HG02973 (cell line): ENCODE measurements at regions not wholly inside any gene's neighbourhood (a gene's known extent, or its start where the extent isn't known, plus 50 kb on each side); places are given as distances from the start of the nearest gene placed in this dataset.

ENCODE experiments used
- ATAC-seq: cut with Tn5 transposase; IDR thresholded peaks from one replicate; pipeline ENCODE4 v1.9.1; 2021; ENCODE audit warnings: moderate library complexity; ENCODE audit not compliant: unreplicated experiment

DNA sequence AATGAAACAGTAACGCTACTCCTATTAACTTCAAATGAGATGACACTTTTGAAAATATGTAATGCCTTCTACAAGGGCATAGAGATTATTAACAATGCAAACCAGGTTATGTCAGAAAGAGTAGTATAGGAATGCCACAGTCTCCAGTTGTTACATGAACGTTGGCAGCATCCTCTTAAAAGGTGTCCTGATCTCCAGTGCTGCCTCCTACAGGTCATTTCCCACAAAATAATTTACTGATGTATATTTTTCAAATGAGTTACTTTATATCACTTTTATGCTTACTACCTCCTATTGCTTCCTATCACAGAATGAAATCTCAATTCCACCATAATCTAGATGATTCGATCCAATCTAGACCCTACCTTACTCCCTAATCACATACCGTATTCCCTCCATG, 195.2 kb upstream of the EPHA5 start:
- ATAC-seq: no peak

DNA sequence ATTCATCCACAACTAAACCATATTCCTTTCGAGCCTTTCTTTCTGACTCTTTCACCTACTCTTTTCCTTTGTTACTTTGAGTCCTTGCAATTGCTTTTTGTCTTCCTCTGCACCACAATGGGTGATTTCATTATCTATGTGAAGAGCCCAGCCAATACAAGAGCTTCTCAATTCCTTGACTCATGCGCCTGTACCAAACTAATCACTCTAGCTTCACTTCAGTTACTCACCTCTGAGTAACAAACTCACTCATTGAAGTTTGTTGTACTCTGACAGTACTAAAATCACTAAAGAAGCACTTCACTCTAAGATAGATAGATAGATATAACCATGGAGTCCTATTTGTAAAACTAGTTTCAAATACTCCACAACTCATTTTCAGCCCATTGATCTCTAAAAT, 191.7 kb upstream of the EPHA5 start:
- ATAC-seq: no peak

DNA sequence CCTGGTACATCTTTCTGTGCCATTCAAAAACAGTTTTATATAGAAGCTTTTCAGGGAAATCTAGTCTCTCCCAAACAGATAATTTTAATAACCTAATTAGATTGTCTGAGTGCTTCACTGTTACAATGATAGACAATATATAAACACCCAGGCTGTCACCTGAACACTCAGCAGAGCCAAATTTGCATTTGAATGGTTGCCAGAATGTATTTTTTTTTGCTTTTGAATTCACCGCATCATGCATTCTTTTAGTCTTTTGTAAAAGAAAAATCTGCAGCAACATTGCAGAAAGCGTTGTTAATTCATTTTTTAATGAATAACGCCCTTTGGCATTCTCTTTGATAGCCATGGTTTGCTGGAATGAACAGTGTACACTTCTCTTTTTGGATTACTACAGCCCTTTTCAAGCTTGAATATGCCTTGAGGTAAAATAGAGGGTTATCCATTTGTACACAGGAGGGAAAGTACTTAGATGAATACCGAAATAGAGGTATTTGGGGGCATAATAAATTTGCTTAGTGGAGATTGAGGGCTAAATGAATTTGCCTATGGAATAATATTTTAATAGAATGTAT, 175.0 kb upstream of the EPHA5 start:
- ATAC-seq: no peak

DNA sequence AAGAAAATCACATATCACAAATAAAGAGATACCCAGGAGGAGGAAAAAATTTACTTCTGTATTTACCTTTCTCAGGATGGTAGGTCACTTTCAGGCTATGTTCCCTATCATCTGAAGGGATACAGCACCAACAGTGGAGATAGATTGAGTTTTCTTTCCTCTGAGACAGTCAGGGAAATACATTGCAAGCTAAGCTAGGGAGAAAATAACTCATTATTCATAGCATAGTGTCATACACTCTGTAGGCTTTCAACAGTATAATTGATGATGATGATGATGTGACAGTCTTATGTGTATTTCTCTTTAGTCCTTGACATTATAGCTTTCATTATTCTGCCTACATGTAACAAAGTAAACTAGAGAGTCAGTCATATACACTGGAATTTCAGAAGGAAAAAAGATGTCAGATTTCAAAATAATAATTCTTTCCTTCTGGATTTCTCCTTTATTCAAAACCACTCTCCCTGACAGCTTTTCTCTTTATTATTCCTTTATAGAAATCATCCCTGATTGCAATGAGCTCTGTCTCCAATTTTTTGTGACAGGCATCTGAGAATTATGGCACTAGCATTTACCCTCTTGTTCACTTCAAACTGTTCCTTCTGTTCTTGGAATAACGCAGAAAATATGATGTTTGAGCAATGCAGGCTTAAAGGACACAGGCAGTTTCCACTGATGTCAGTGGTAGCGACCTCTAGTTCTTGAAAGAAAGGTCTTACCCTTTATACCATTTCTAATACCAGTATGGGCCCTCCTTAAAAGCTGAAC, 169.1 kb upstream of the EPHA5 start:
- ATAC-seq: no peak

DNA sequence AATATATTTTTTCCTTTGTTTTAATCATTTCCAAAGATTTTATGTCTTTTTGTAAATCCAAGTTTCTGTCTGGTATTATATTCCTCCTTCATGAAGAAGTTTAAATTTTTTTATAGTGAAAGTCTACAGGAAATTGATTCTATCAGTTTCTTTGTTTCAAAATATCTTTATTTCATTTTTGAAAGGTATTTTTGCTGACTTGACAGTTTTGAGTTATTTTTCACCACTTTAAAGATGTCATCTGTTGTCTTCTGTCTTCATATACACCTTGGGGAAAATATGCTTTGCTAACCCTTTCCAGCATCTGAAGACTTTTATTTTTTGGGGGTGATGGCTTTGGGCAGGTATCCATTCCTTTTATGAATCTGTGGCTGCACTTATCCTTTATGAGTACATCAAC, 164.4 kb upstream of the EPHA5 start:
- no peak for ATAC-seq

DNA sequence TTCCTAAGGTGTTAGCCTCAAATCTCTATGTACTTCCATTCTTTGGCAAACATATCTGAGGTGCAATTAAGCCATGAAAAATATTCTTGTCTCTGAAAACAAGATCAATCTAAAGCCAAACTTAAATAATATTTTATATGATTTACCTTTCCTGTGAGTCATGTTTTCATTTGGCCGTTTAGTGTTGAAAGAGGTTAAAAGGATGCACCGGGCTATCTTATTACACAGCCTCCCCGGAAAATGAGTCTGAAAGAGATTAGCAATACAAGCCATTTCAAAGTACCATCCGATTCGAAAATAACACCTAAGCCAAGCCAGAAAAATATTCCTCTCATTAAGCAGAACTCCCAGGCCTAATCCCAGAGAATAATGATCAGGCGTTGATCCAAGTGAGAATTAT, 161.5 kb upstream of the EPHA5 start:
- ATAC-seq: no peak

DNA sequence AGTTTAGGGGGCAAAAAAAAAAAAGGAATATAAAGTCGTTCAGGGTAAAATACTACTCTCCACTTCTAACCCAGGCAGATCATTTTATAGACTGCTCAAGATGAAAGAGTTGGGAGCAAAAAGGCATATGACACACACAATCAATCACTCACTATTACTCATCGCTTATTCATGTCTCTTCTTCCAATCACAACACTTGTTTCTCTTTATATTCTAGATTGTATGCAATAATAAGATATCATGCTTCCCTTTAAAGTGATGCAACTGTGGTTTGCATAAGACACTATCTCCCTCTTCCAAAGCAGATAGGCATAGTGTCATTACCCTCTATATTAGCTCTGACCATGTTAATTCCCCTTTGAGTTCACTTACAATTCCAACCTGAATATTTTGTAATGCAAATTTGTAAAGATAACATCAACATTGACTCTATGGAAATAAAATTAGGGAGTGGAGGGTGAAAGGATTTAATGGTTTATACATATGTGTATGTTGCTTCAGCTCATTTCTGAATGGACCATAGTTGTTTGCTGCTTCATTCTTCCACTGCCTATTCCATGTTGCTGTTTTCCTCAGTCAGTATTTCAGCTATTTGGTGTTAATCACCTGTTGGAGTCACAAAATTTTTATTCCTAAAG, 154.9 kb upstream of the EPHA5 start:
- no peak for ATAC-seq

DNA sequence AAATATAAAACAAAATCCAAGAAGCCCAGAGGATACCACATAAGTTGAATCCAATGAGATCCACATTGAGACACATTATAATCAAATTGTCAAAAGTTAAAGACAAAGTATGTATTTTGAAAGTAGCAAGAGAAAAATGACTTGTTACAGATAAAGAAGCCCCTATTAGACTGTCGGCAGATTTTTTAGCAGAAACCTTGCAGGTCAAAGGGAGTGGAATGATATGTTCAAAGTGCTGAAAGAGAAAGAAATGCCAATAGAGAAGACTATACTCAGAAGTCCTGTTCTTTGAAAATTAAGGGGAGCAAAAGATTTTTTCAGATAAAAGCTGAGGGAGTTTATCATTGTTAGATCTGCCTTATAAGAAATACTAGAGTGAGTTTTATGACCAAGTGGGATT, 148.9 kb upstream of the EPHA5 start:
- no peak for ATAC-seq

DNA sequence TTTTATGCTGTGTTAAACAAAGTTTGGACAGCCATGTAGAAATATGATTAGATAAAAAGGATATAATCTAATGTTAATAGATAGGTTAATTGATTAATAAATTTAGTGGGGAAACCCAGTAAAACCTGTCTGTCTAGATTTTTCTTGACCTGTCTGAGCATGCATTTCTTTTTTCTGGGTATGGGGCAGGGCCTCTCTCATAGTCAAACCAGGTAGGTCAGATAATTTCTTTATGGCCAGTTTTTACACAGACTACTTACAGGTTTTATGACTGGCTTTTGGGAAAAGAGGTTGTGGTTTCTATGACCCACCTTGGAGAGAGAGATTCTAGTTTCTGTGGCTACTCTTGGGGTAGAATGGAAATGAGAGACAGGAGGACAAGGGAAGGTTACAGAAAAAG, 135.6 kb upstream of the EPHA5 start:
- no peak for ATAC-seq

DNA sequence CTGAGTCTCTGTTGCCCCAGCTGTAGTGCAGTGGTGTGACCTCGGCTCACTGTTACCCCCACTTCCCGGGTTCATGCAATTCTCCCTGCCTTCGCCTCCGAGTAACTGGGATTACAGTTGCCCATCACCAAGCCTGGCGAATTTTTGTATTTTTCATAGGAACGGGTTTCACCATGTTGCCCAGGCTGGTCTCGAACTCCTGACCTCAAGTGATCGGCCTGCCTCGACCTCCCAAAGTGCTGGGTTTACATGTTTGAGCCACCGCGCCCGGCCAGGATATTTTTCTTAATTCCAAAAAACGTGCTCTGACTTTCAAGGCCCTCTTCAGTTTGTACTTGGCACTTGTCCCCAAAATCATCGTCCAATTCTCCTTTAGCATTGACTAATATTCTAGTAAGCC, 129.2 kb upstream of the EPHA5 start:
- ATAC-seq: no peak

DNA sequence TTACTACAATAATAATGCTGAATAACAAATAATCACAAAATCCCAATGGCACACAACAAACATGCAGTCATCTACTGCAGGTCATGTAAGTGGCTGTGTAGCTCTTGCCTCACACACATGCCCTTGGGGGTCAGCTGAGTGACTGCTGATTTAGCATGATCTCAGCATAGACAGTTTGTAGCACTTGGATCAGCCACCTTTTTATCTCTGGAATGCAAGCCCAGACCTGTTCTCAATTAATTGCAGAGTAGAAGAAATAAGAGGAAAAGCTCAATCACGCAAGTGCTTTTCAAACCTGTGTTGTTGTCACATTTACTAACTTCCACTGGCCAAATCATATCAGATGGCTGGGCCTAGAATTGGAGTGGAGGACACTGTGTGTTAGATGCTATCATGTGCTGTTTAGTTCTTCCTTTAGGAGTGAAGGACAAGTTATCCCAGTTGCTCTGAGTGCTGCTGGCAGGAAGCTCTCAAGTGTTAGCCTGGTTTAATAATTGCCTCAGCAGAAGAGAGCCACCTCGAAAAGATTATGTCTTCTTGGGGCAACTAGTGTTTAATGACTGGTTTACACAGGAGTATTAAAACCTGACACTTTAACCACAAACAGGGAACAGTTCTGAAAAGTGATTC, 128.3 kb upstream of the EPHA5 start:
- ATAC-seq: no peak

DNA sequence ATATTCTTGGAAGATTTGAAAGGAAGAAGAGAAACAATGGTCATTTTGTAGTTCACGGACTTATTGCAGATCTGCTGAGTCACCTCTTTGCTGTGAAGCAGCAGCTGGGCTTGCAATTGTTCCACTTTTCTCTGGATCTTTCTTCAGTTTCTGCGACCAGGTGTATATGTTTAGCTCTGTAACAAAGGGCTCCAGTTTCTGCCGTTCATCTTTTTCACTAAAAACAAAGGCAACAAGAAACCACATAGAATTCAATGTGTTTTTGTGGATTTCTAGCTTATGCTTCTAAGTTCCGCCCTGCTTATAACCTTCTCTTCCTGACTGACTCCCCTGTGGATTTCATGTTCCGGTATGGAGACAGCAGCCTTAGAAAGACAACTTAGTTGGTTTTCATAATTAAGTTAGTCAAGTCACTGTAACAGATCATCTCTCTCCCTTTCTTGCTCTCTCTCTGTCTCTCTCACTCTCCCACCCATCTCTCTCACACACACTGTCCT, 121.6 kb upstream of the EPHA5 start:
- ATAC-seq: no peak

DNA sequence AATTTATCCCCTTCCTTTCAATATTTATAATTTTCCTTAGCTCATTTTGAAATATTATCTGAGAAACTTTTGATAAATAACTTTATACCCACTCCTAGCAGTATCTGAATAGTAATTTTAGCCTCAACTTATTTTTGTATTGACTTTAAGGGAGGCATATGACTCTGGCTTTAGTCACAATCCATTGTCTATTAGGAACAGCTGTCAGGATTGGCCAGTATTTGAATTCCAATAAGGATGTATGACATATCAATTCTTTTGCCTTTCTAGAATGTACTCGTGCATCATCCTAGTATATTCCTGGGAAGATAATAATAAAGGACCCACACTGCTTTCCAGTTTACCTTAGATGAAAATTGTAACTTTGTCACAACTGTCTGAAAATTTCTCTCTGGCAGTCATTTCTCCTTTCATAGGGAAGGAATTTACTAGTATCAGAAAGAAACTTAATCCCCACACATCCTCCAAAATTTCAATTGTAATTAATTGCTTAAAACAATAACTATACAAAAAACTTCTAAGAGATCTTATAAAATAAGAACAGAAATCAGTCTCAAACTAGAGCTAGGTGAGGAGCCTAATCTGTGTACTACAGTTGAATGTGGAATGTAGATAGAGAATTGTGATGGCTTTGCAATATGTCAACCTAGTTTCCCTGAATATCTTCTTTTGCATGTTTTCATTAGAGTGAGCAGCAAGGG, 121.0 kb upstream of the EPHA5 start:
- no peak for ATAC-seq

DNA sequence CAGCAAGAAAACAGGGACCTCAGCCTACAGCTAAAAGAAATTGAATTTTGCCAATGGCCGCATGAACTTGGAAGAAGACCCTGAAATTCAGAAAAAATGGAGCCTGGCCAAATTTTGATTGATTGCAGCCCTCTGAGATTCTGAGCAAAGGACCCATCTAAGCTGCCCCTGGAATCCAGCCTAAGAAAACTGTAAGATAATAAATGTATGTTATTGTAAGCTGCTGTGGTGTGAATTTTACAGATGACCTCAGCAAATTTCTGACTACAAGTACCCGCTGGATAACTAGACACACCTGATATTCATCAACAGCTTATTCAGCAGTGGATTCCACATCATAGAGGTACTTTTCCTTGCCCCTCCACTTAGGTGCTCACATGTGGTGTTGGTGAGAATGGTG, 119.5 kb upstream of the EPHA5 start:
- no peak for ATAC-seq

DNA sequence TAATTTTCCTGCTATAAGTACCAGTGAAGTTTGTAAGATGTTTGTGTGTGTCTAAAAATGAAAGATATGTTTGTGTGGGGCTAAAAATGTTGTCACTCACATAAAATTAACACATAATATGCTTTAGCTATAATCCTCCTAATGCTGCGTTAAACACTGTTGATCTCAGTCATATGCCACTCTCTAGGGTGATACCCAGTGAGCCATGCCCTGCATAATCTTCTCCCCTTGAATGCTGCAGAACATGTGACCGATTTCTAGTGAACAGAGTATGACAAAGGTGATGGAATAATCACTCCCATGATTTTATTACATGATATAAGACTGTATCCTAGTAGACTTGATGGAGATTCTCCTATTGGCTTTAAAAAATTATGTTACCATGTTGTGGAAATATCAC, 119.1 kb upstream of the EPHA5 start:
- ATAC-seq: no peak

DNA sequence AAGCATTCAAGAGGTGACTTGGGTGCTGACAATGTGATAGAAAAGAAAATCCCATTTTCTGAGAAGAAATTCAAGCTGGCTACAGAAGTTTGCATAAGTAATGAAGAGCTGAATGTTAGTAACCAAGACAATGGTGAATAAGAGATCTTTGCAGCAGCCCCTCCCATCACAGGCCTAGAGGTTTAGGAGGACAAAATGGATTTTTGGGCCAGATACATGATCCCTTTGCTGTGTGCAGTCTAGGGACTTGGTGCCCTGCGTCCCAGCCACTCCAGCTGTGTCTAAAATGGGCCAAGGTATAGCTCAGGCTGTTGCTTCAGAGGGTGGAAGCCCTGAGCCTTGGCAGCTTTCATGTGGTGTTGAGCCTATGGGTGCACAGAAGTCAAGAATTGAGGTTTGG, 107.0 kb upstream of the EPHA5 start:
- ATAC-seq: no peak

DNA sequence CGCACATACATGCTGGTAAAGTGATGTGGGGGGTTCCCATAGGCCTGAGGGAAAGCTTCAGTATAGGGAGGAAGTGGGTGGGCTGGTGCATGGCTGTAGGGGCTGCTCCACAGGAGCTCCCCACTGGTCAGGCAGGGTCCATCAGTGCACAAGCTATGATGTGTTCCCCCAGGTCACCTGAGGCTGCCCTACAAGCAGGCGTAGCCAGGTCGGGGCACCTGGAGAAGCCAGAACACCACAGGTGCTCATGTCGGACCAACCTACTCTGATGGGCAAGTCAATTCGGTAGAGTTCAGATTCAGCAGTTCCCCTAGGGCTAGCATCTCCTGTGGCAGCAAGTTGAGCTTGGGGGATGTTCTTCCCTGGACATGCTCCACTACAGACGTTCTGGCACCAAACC, 103.3 kb upstream of the EPHA5 start:
- ATAC-seq: no peak

DNA sequence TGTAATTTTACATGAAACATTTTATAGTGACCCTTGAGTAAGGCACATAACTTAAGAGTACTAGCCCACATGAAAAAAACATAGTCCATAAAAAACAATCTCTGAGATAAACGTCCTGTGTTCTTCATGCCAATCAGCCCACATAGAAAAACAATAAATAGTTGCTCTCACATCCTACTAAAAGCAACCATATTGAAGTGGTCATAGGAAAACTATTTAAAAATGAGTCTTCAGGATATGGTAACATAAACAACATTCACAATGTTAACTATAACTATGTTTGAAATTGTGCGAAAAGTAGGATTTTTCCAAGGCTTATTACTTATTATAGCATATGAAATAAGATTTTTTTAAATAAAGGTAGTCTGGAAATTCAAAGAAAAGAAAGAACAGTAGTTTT, 77.1 kb upstream of the EPHA5 start:
- ATAC-seq: no peak

DNA sequence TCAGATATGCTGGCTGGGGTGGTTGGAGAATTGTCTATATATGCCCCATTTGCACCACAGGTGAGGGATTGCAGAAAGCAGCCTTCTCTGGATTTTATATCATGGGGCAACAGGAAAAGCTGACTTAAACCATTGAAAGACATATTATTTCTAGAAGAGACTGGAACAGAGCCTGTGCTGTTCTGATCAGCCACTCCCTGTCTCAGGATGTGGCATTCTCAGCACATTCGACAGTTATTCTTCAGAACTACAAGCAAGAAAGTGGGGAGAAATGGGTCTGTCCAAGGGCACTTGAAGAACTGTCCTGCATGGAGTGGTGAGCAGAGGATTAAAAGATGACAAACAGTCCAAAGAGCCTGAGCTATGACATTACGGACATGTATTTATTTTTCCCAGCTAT, 67.8 kb upstream of the EPHA5 start:
- ATAC-seq: no peak

DNA sequence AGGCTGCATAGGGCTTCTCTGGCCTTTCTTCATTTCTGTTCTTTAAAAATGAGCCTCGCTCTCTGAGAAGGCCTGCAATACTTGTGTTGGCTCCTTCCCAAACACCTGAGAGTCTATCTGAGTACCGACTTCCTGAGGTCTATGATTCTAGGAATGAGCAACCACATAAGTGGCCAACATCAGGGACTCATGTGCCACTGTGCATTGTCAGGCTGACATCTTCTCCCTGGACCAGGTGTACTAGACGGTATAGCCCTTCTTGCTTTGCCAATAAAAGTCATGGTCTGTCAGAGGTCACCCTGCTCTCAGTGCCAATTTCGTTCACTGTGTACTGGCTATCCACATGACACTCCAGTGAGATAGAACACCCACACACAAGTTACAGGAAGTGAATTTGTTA, 67.4 kb upstream of the EPHA5 start:
- no peak for ATAC-seq

DNA sequence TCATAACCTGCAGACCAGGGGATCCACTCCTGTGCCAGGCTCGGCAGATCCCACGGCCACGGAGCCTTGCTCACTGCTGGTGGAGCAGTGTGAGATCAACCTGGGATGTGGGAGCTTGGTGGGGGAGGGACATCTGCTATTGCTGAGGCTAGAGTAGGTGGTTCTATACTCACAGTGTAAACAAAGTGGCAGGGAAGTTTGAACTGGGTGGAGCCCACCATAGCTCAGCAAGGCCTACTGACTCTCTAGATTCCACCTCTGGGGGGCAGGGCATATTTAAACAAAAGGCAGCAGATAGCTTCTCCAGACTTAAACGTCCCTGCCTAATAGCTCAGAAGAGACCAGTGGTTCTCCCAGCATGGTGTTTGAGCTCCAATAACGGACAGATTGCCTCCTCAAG, 54.7 kb upstream of the EPHA5 start:
- ATAC-seq: no peak
